ENCODE measurements at regions not wholly inside any gene's neighbourhood (a gene's known extent, or its start where the extent isn't known, plus 50 kb on each side); places are given as distances from the start of the nearest gene placed in this dataset.

- TF ChIP-seq EP300 (IDR thresholded peaks at IDR 0.05) (no peak), RFX5 (IDR thresholded peaks at IDR 0.05) (no peak), BHLHE40 (IDR thresholded peaks at IDR 0.05; ENCODE audit: low read depth, low read length) (no peak), KDM5A (IDR thresholded peaks at IDR 0.05) (no peak), CHD2 (IDR thresholded peaks at IDR 0.05; ENCODE audit: low read length, partially characterized antibody) (no peak), CTCF (IDR thresholded peaks at IDR 0.05) (no peak), USF2 (IDR thresholded peaks at IDR 0.05) (no peak), ZNF302 (CRISPR knock-in tag; IDR thresholded peaks at IDR 0.05) (no peak), HMGXB4 (CRISPR knock-in tag; IDR thresholded peaks at IDR 0.05; ENCODE audit: borderline replicate concordance) (no peak), PHF8 (IDR thresholded peaks at IDR 0.05; ENCODE audit: borderline replicate concordance, low read depth) (no peak), HDAC2 (IDR thresholded peaks at IDR 0.05) (no peak), MYC (IDR thresholded peaks at IDR 0.05; ENCODE audit: borderline replicate concordance, low read length) (no peak), RAD21 (conservative IDR thresholded peaks at IDR 0.05 in 1 of 2, IDR thresholded peaks at IDR 0.05 in 1 of 2) (no peak)
Measured at GRCh38 chr1:219350172-219350931, 176.7 kb downstream of the LYPLAL1 start.

All from A549 (cell line).